Lung (tissue), 11 donors: ENCODE measurements at regions not wholly inside any gene's neighbourhood (a gene's known extent, or its start where the extent isn't known, plus 50 kb on each side); places are given as distances from the start of the nearest gene placed in this dataset.

Experiments used
- ATAC-seq: fragments of 200-7000 bp; cut with Tn5 transposase; one replicate; pipeline ENCODE4 v1.9.1; 2020; ENCODE audit warnings: moderate number of reproducible peaks; ENCODE audit not compliant: insufficient read depth, low FRiP score
- DNase-seq, 3 donors: peaks; one replicate each; pipeline ENCODE4 v3.0.0-alpha.2; 2013 to 2017
- H3K27ac ChIP-seq, 2 donors: one replicate each; pipeline ENCODE4 v1.5.1; 2013; ENCODE audit warnings: mild to moderate bottlenecking in 2 of 2, moderate library complexity in 2 of 2, control low read depth in 1 of 2, inconsistent platforms in 1 of 2, low read depth in 1 of 2, low read length in 1 of 2
- H3K27me3 ChIP-seq, 3 donors: one replicate each; pipeline ENCODE4 v1.5.1; 2013; ENCODE audit warnings: low read length in 2 of 3; ENCODE audit not compliant: control insufficient read depth in 3 of 3, insufficient read depth in 3 of 3
- H3K36me3 ChIP-seq, 4 donors: one replicate each; pipeline ENCODE4 v1.5.1; 2013; ENCODE audit warnings: low read length in 4 of 4, mild to moderate bottlenecking in 1 of 4, moderate library complexity in 1 of 4; ENCODE audit not compliant: control insufficient read depth in 4 of 4, insufficient read depth in 4 of 4
- H3K4me1 ChIP-seq, 5 donors: one replicate each; pipeline ENCODE4 v1.5.1; 2013; ENCODE audit warnings: low read length in 5 of 5, mild to moderate bottlenecking in 2 of 5, moderate library complexity in 1 of 5; ENCODE audit not compliant: control insufficient read depth in 5 of 5, insufficient read depth in 5 of 5
- H3K4me3 ChIP-seq: one replicate; pipeline ENCODE4 v1.5.1; 2013; ENCODE audit warnings: mild to moderate bottlenecking, control low read depth, moderate library complexity
- H3K9ac ChIP-seq, 2 donors: one replicate each; pipeline ENCODE4 v1.5.1; 2013; ENCODE audit warnings: low read length in 2 of 2, control low read depth in 1 of 2; ENCODE audit not compliant: insufficient read depth in 1 of 2
- H3K9me3 ChIP-seq, 4 donors: one replicate each; pipeline ENCODE4 v1.5.1; 2013; ENCODE audit warnings: low read length in 3 of 4, mild to moderate bottlenecking in 1 of 4, moderate library complexity in 1 of 4; ENCODE audit not compliant: control insufficient read depth in 4 of 4, insufficient read depth in 3 of 4
- WGBS, 2 donors: extraction: QIAGEN DNeasy Blood & Tissue Kit; methylation state at CpG; one replicate each; pipeline ENCODE4 v1.1.7; 2013; 5-methylcytosine and 5-hydroxymethylcytosine counted together
- TF ChIP-seq, protein P1 (sequence below): IDR thresholded peaks from 2 replicates; pipeline ENCODE4 v1.5.1; 2012; ENCODE audit warnings: mild to moderate bottlenecking; ENCODE audit errors: control extremely low read depth, extremely low read depth
- donor health status: control.
- donor health status: control.
- donor health status: Bipolar disorder and iron deficiency.
- donor health status: healthy.
- donor health status: DM: yes; HTN: yes; CAD: no.

DNA sequence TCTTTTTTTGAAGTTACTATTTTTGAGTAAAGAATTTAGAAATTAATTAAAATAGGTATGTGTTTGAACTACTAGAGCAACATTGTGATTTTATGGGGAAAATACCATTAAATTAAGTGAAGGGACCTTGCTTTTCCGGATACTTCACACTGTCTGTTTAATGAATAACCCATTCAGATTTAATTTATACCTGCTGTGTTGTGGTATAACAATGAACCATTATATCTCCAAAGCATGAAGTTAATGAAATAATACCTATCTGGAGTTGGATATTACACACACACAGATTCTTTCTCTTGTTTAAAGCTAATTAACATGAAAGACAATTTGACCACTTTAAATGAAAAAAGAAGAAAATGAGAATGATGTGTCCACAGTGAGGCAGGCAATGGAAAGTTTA is 195.0 kb upstream of the GPRIN3 start:
- no peaks in the 10 kb centered on the region for H3K36me3 ChIP-seq
- TF ChIP-seq, protein P1, sequence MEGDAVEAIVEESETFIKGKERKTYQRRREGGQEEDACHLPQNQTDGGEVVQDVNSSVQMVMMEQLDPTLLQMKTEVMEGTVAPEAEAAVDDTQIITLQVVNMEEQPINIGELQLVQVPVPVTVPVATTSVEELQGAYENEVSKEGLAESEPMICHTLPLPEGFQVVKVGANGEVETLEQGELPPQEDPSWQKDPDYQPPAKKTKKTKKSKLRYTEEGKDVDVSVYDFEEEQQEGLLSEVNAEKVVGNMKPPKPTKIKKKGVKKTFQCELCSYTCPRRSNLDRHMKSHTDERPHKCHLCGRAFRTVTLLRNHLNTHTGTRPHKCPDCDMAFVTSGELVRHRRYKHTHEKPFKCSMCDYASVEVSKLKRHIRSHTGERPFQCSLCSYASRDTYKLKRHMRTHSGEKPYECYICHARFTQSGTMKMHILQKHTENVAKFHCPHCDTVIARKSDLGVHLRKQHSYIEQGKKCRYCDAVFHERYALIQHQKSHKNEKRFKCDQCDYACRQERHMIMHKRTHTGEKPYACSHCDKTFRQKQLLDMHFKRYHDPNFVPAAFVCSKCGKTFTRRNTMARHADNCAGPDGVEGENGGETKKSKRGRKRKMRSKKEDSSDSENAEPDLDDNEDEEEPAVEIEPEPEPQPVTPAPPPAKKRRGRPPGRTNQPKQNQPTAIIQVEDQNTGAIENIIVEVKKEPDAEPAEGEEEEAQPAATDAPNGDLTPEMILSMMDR, result no peak
- no peak overlapping the region for H3K4me3 ChIP-seq
- ATAC-seq (no peak), DNase-seq (no peak)
- no peaks in the 10 kb centered on the region for H3K9me3 ChIP-seq
- WGBS, 2 donors, result 84 to 93% methylated on average over 1 of the region's 1 CpG
- no peak overlapping the region for H3K27ac ChIP-seq
- H3K9ac ChIP-seq, result no peak overlapping the region
- H3K4me1 ChIP-seq, result no peaks in the 10 kb centered on the region
- no peaks in the 10 kb centered on the region for H3K27me3 ChIP-seq

DNA sequence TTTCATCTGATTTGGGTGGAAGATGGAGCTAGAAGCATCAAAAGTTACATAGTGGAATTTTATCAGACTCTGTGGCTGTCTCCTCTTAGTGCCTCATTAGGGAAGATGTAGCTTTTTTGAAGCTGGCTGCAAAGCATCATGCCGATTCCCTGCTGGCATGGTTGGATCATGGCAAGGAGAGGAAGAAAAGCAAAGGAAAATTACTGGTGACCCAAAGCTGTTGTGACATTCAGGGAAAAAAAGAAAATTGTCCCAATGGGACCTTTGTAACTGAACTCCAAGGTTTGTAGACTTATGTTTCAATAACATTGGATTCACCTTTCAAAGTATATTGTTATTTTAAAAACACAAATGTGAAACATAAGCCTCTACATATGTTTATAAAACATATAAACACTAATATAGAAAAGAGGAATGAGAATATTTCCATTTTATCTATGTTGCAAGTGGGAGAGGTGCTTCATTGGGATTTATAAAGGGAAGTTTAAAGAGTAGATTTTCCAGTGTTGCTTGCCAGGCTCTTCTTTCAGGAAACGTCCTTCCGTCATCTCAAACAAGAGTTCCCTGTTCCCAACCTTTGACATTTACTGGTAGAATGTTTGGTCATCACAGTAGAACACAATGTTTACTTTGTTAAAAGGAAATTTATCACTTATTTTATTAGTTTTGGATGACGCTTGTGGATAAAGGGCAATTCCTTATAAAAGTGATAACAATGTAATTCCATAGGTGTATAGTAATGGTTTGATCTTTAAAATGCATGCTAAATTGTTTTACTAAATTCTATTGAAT is 190.1 kb upstream of the GPRIN3 start:
- no peaks in the 10 kb centered on the region for H3K27me3 ChIP-seq
- peaks cover 0 to 8% (median 0%) of the 10 kb centered on the region in 5 donors for H3K4me1 ChIP-seq
- H3K9me3 ChIP-seq, result no peaks in the 10 kb centered on the region
- ATAC-seq (no peak), DNase-seq (peak in 1 of 3 donors; percentile 18)
- TF ChIP-seq, protein P1, result no peak
- 68 to 78% methylated on average over 4 of the region's 4 CpGs for WGBS, 2 donors
- H3K9ac ChIP-seq, result no peak overlapping the region
- no peaks in the 10 kb centered on the region for H3K36me3 ChIP-seq
- no peak overlapping the region for H3K4me3 ChIP-seq
- no peak overlapping the region for H3K27ac ChIP-seq

DNA sequence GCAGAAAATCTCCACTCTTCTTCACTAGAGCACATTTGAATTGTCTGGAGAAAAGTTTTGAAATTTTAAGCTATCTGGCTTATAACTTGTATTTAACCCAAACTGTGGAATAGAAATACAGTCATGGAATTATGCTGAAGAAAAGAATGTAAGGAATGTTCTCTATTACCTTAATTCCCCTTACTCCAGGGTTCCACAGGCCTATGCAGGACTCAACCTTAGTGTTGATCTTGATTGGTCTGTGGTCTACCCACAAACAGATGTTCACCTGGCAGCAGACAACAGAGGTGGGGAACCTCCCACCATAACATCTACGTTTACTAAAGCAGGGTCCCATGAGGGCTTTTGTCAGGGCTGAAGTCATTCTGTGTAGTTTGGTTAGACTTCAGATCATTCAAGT is 189.3 kb upstream of the GPRIN3 start:
- ATAC-seq (no peak), DNase-seq (no peak)
- H3K27ac ChIP-seq, result no peak overlapping the region
- H3K9ac ChIP-seq, result no peak overlapping the region
- H3K27me3 ChIP-seq, result no peaks in the 10 kb centered on the region
- H3K4me1 ChIP-seq, result peaks cover 0 to 16% (median 0%) of the 10 kb centered on the region in 5 donors
- H3K36me3 ChIP-seq, result no peaks in the 10 kb centered on the region
- no peak overlapping the region for H3K4me3 ChIP-seq
- no peaks in the 10 kb centered on the region for H3K9me3 ChIP-seq
- TF ChIP-seq, protein P1, result no peak
- 59 to 67% methylated on average over 1 of the region's 1 CpG for WGBS, 2 donors
